ENCODE measurements at regions not wholly inside any gene's neighbourhood (a gene's known extent, or its start where the extent isn't known, plus 50 kb on each side); places are given as distances from the start of the nearest gene placed in this dataset.

- H3K9ac ChIP-seq: no peak overlapping the region
- no peaks in the 10 kb centered on the region for H3K36me3 ChIP-seq (ENCODE audit: insufficient read depth)
- H3K27me3 ChIP-seq (ENCODE audit: insufficient read depth, low read depth): no peaks in the 10 kb centered on the region
- H3K4me2 ChIP-seq: no peak overlapping the region
- no peak overlapping the region for H3K27ac ChIP-seq
- no peaks in the 10 kb centered on the region for H3K79me2 ChIP-seq (ENCODE audit: insufficient read depth, low read depth)
- no peak overlapping the region for H2AFZ ChIP-seq (ENCODE audit: low read depth)
- TF ChIP-seq CTCF (conservative IDR thresholded peaks at IDR 0.05; ENCODE audit: low read depth, low read length): no peak
- no peak overlapping the region for H3K4me3 ChIP-seq (IDR thresholded peaks at IDR 0.05; ENCODE audit: insufficient read depth, low read depth, low read length)
- no peaks in the 10 kb centered on the region for H3K4me1 ChIP-seq (ENCODE audit: low read depth, poor library complexity, severe bottlenecking)
- H4K20me1 ChIP-seq (ENCODE audit: insufficient read depth): no peaks in the 10 kb centered on the region
Observed at GRCh38 chrX:5324546-5324945, 904.1 kb downstream of the NLGN4X start.

- no peaks in the 10 kb centered on the region for H3K27me3 ChIP-seq (ENCODE audit: insufficient read depth, low read depth)
- TF ChIP-seq CTCF (conservative IDR thresholded peaks at IDR 0.05; ENCODE audit: low read depth, low read length): no peak
- H2AFZ ChIP-seq (ENCODE audit: low read depth): no peak overlapping the region
- H3K36me3 ChIP-seq (ENCODE audit: insufficient read depth): no peaks in the 10 kb centered on the region
- no peak overlapping the region for H3K9ac ChIP-seq
- H3K27ac ChIP-seq: no peak overlapping the region
- H3K79me2 ChIP-seq (ENCODE audit: insufficient read depth, low read depth): no peaks in the 10 kb centered on the region
- no peaks in the 10 kb centered on the region for H4K20me1 ChIP-seq (ENCODE audit: insufficient read depth)
- no peak overlapping the region for H3K4me2 ChIP-seq
- H3K4me1 ChIP-seq (ENCODE audit: low read depth, poor library complexity, severe bottlenecking): no peaks in the 10 kb centered on the region
- no peak overlapping the region for H3K4me3 ChIP-seq (IDR thresholded peaks at IDR 0.05; ENCODE audit: insufficient read depth, low read depth, low read length)
Observed at GRCh38 chrX:5314148-5314547, 914.5 kb downstream of the NLGN4X start.

- no peak overlapping the region for H3K9ac ChIP-seq
- no peak overlapping the region for H2AFZ ChIP-seq (ENCODE audit: low read depth)
Observed at GRCh38 chrX:5307416-5307815, 921.3 kb downstream of the NLGN4X start.

GRCh38 chrX:5306654-5307121 is 922.0 kb downstream of the NLGN4X start:
- no peaks in the 10 kb centered on the region for H3K79me2 ChIP-seq (ENCODE audit: insufficient read depth, low read depth)
- H3K36me3 ChIP-seq (ENCODE audit: insufficient read depth): no peaks in the 10 kb centered on the region
- H3K4me3 ChIP-seq (IDR thresholded peaks at IDR 0.05; ENCODE audit: insufficient read depth, low read depth, low read length): no peak overlapping the region
- no peak overlapping the region for H3K4me2 ChIP-seq
- H4K20me1 ChIP-seq (ENCODE audit: insufficient read depth): no peaks in the 10 kb centered on the region
- no peaks in the 10 kb centered on the region for H3K4me1 ChIP-seq (ENCODE audit: low read depth, poor library complexity, severe bottlenecking)
- H3K9ac ChIP-seq: no peak overlapping the region
- no peak for TF ChIP-seq CTCF (conservative IDR thresholded peaks at IDR 0.05; ENCODE audit: low read depth, low read length)
- no peaks in the 10 kb centered on the region for H3K27me3 ChIP-seq (ENCODE audit: insufficient read depth, low read depth)
- no peak overlapping the region for H3K27ac ChIP-seq
- H2AFZ ChIP-seq (ENCODE audit: low read depth): no peak overlapping the region

More at GRCh38 chrX:5307416-5307815, 921.3 kb downstream of the NLGN4X start:
- H3K27ac ChIP-seq: no peak overlapping the region
- no peaks in the 10 kb centered on the region for H4K20me1 ChIP-seq (ENCODE audit: insufficient read depth)
- TF ChIP-seq CTCF (conservative IDR thresholded peaks at IDR 0.05; ENCODE audit: low read depth, low read length): no peak
- no peaks in the 10 kb centered on the region for H3K4me1 ChIP-seq (ENCODE audit: low read depth, poor library complexity, severe bottlenecking)
- no peak overlapping the region for H3K4me3 ChIP-seq (IDR thresholded peaks at IDR 0.05; ENCODE audit: insufficient read depth, low read depth, low read length)
- H3K27me3 ChIP-seq (ENCODE audit: insufficient read depth, low read depth): no peaks in the 10 kb centered on the region
- H3K36me3 ChIP-seq (ENCODE audit: insufficient read depth): no peaks in the 10 kb centered on the region
- H3K79me2 ChIP-seq (ENCODE audit: insufficient read depth, low read depth): no peaks in the 10 kb centered on the region
- H3K4me2 ChIP-seq: no peak overlapping the region
